ENCODE measurements at regions not wholly inside any gene's neighbourhood (a gene's known extent, or its start where the extent isn't known, plus 50 kb on each side); places are given as distances from the start of the nearest gene placed in this dataset.

DNA sequence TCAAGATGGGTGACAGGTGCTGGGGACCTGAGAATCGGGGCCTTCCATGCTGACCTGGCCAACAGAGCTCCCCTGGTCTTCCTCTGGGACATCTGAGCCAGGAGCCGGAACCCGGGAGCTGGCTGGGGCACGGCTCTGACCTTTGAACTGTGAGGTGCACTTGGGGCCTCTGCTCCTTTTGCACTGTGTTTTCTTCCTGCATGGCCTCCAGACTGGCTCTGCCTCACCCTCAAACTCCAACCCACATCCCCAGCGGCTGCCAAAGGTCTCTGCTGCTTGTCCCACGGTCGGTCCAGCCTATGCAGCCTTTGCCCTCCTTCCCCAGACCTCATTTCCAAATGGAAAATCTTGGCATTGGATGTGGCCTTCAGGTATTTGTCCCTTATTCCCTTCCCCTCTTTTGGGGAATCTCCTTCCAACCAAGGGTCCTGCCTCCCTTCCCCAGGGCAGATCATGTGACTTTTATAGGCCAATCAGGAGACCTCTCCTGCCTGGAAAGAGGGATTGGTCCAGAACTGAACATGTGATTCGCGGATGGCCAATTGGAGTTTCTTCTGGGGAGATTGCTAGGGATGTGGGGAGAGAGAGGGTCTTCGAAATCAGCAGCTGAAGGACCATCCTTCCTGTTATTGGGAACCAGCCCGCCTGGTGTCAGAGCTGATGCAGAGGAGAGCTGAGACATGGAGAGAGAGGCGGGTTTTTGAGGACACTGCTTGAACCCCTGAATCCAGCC lies 117.9 kb downstream of the CYLD start:
- TF ChIP-seq, protein P1, sequence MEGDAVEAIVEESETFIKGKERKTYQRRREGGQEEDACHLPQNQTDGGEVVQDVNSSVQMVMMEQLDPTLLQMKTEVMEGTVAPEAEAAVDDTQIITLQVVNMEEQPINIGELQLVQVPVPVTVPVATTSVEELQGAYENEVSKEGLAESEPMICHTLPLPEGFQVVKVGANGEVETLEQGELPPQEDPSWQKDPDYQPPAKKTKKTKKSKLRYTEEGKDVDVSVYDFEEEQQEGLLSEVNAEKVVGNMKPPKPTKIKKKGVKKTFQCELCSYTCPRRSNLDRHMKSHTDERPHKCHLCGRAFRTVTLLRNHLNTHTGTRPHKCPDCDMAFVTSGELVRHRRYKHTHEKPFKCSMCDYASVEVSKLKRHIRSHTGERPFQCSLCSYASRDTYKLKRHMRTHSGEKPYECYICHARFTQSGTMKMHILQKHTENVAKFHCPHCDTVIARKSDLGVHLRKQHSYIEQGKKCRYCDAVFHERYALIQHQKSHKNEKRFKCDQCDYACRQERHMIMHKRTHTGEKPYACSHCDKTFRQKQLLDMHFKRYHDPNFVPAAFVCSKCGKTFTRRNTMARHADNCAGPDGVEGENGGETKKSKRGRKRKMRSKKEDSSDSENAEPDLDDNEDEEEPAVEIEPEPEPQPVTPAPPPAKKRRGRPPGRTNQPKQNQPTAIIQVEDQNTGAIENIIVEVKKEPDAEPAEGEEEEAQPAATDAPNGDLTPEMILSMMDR (IDR thresholded peaks at IDR 0.05), result no peak
- no peak for TF ChIP-seq POLR2A (IDR thresholded peaks at IDR 0.05)
